NB4 (cell line): ENCODE measurements at regions not wholly inside any gene's neighbourhood (a gene's known extent, or its start where the extent isn't known, plus 50 kb on each side); places are given as distances from the start of the nearest gene placed in this dataset.

Source experiments
- CTCF ChIP-seq: IDR thresholded peaks from one replicate; pipeline ENCODE4 v1.5.1; 2012; ENCODE audit warnings: low read depth, low read length
- POLR2A ChIP-seq: IDR thresholded peaks from 2 replicates; pipeline ENCODE4 v1.6.1; 2011; ENCODE audit warnings: mild to moderate bottlenecking; ENCODE audit not compliant: insufficient read length; ENCODE audit errors: extremely low read depth

GRCh38 chr5:2460098-2460497 lies 291.4 kb downstream of the IRX2 start:
- no peak for TF ChIP-seq CTCF
- TF ChIP-seq POLR2A, result no peak
